ENCODE measurements at regions not wholly inside any gene's neighbourhood (a gene's known extent, or its start where the extent isn't known, plus 50 kb on each side); places are given as distances from the start of the nearest gene placed in this dataset.
"Not testable (repeated sequence)": the region's sequence is repeated elsewhere in the genome, so short reads cannot be mapped to it uniquely, and the experiment has no call there.

GRCh38 chr22:26769663-26770062 is 112.3 kb downstream of the MIAT start:
- DNase-seq: no peak

- no peak for DNase-seq
Measured at GRCh38 chr22:26770624-26771023, 113.2 kb downstream of the MIAT start.

DNA sequence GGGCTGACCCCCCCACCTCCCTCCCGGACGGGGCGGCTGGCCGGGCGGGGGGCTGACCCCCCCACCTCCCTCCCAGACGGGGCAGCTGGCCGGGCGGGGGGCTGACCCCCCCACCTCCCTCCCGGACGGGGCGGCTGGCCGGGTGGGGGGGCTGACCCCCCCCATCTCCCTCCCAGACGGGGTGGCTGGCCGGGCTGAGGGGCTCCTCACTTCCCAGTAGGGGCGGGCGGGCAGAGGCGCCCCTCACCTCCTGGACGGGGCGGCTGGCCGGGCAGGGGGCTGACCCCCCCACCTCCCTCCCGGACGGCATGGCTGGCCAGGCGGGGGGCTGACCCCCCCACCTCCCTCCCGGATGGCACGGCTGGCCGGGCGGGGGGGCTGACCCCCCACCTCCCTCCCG is 115.7 kb downstream of the MIAT start:
- not testable (repeated sequence) for DNase-seq

GRCh38 chr22:26775394-26775793 is 118.0 kb downstream of the MIAT start:
- no peak for DNase-seq

DNA sequence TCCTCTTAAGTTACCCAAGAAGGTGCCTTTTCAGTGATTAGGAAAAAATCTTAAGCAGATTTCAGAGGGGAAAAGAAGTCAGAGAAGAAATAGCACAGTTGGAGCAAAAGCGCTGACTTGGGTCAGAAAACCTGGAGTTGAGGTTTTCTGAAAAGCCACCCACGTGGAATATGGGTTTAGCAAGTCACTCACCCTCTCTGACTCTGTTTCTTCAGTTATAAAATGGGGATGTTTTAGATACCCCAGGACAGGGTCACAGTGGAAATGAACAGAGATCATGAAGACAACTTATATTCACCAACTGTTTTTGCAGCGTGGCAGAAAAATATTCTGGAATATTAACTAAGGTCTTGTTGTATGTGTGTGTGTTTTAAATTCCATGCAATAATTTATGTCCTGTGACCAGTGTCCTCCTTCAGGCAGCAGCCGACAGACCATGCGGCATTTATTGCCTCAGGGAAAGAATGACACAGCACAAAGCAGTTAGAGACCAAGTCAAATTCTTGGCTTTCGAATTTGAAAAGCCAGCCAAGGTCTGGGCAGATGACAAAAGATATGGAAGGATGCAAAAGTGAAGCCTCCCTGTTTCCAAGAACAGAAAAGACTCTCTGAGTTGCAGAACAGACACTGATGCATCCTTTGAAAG is 119.9 kb downstream of the MIAT start:
- peak; percentile 35 for DNase-seq

- DNase-seq: no peak
Measured at GRCh38 chr22:26778372-26778771, 121.0 kb downstream of the MIAT start.

DNA sequence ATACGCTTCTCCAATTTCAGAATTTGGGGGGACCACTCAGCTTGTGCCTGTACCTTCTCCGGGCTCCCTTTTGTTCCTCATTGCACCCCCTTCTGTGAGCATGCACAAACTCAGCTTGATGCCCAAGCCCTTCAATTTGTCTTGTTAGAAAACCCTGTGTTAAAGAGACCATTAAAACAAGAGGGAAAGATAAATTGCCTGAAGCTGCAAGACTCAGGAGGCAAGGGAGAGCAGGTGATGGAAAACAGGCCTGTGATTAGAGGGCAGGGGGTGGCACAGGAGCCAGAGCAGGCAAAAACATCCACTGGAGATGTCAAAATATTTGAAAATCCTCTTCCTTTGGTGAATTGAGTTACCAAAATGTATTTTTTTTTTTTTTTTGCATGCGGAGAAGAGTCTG is 121.7 kb downstream of the MIAT start:
- DNase-seq: no peak

- no peak for DNase-seq
Measured at GRCh38 chr22:26779929-26780328, 122.5 kb downstream of the MIAT start.

DNA sequence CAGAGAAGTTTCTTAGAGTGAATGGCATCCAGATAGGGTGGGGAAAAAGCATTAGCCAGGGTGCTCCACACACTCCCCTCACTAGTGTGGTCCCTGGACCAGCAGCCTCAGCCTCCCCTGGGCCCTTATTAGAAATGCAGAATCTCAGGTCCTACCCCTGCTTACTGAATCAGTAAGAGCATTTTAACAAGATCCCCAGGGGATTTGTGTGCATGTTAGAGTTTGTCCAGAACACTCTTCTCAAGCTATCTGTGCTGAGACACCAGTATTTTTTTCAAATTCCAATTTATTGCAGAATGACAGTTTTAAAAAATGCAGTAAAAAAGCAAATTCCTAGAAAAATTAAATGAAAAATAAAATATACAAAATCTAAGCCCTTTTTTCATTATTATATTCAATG is 123.1 kb downstream of the MIAT start:
- no peak for DNase-seq

DNA sequence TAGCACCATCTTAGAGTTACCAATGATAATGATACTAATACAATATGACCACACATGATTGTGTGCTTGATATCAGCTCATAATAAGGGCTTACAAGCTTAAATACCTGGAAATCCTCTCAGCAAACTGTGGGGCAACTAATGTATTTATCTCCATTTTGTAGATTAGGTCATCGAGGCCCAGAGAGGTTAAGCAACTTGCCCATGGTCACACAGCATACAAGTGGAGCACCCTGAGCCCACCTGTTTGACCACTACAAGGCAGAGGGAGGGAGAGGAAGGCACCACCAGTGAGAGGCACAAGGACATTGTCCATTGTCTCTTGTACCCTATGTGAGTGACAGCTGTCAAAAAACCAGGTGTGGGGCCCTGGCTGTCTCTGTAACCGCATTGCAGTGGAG is 123.7 kb downstream of the MIAT start:
- no peak for DNase-seq

- DNase-seq: no peak
Measured at GRCh38 chr22:26781596-26781995, 124.2 kb downstream of the MIAT start.

- no peak for DNase-seq
Measured at GRCh38 chr22:26783885-26784284, 126.5 kb downstream of the MIAT start.

- no peak for DNase-seq
Measured at GRCh38 chr22:26784772-26785171, 127.4 kb downstream of the MIAT start.

DNA sequence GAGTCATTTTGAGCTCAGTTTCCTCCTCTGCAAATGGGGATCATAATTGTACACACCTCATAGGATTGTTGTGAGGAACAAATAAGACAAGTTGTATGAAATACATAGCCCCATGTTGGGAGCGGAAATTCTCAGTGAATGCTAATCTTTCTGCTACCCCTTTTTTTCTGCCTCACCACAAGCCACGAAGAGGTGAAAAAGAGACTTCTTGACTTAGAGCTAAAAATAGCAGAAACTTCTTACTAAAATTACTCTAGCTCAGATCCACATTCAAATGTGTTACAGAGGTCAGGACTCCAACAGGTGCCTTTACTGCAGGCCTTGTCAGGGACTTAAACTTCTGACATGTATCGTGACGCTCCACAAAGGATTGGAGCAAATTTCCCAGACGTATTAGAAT is 128.5 kb downstream of the MIAT start:
- DNase-seq: no peak

GRCh38 chr22:26786398-26786797 is 129.0 kb downstream of the MIAT start:
- DNase-seq: no peak

GRCh38 chr22:26789951-26790350 is 132.6 kb downstream of the MIAT start:
- no peak for DNase-seq

DNA sequence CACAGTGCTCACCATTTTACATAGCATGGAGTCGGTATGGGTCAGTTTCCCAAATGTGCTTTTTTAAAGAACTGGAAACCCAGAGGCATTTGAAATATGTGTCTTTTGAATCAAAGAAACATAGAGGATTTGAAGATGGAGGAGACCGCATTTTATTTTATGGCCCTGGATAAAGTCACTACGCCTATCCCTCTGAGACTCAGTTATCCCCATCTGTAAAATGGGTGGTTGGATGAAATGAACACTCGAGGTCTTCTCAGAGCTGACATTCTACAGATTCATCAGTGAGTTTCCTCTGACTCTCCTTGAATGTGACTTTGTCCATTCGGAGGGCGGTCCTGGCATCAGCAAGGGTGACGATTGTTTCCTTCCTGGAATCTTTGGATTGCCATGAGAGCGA is 135.1 kb downstream of the MIAT start:
- DNase-seq: peak; percentile 31

GRCh38 chr22:26796785-26797184 is 139.4 kb downstream of the MIAT start:
- DNase-seq: no peak

DNA sequence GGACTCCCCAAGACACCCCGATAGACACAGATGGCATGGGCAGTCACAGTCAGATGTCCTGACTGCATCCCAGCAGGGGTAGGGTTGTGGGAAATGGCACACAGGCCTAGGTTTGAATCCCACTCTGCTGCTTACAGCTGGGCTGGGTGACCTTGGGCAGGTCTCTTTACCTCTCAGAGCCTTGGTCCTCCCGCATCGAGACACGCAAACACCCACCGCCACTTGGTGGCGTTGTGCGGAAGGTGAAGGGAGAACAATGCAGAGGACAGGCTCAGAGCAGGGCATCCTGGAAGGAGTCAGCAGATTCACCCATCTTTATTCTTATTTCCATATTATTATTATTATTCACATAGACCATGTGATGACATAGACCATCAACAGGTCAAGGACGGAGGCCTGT is 140.5 kb downstream of the MIAT start:
- DNase-seq: no peak

DNA sequence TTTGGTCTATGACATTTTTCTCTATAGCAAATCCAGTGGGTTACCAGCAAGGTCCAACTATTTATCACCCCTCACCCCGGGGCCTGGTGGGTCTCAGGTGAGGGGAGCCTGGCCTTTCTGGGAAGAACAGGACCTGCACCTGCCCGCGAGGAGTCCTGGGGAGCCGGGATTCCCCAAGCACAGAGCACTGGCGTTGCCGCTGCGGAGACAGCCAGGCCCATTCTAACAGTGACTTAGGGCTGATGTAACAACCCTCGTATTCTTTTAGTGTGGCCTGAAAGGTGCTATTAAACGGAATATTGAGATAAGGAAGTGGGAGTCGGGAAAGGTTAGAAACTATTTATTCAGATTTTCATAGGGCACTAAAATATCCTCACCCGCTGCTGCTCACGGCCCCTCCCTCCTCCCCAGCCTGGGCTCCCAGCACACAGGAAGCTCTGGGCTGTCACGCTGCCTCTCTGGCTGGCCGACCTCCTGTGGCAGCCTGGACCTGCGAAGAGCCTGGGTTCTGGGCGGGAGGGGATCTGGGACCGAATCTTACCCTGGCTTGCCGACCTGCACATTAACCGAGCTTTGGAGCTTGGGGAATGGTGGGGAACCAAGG is 141.2 kb downstream of the MIAT start:
- DNase-seq: no peak

DNA sequence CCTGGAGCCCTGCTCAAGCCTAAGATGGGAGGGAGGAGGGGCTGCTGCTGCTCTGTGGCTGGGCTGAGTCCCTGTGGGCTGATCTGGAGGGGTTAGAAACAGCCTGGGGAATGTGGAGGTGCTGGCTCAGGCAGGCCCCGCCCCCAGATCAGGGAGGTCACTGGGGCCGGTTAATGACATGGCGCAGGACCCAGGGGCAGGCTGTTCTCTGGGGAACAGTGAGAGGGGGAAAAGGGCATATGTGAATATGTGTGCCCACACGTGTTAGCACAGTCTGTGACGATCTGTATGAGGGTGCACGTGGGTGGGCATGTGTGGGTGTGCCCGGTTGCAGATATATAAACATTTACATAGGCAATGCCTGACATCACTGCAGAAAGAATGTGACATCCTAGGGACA is 143.5 kb downstream of the MIAT start:
- DNase-seq: no peak

DNA sequence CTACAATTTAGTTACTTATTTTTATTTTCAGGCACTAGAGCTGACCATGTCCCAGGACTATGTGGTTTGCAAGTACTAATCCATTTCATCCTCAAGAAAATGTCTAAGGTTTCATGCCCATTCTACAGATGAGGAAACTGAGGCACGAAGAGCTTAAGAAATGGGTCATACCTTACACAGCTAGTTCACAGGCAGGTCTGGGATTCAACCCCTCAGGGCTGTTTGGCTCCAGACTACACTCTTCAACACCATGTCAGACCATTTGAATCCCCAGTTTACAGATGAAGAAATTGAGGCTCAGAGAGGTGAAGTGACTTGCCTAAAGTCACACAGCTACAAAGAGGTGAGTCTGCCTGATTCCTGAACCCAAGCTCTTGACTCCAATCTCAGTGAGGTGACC is 144.1 kb downstream of the MIAT start:
- no peak for DNase-seq

DNA sequence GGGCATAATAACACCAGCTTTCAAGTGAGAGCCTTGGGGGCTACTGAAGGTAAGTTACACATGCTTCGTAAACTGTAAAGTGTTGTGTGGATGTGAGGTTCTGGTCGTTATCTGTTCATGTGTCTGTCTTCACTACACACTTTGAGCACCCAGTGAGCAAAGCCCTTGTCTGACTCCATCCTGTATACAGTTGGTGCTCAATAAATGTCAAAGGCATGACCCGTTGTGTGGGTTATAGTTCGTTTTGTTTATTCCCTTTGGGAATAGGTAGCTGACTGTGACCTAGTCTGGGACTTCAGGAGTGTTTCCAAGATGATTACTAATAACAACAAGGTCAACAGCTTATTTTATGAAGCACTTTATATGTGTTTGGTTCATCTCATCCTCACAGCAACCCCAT is 146.9 kb downstream of the MIAT start:
- no peak for DNase-seq

GRCh38 chr22:26804911-26805539 is 147.6 kb downstream of the MIAT start:
- no peak for DNase-seq
